ENCODE measurements at regions not wholly inside any gene's neighbourhood (a gene's known extent, or its start where the extent isn't known, plus 50 kb on each side); places are given as distances from the start of the nearest gene placed in this dataset.

DNA sequence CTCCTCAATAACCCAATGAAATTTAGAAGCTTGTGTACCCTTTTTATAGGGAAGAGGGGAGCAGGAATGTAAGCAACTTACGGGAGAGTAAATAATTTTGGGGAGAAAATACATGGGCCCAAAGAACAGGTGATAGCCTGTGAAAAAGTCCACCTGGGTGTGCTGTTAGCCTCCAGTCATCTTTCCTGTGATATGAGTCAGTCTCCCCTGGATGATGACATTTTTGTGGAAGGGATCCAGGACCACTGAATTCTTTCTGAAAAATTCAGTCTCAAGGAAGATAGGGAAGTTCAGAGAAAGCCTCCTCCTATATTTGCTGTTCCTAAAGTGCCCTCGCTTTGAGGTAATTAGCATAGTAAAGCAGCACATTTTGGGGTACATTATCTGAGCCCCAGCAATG is 149.8 kb downstream of the SQOR start:
- H2BK120ac ChIP-seq (ENCODE audit: low read depth, low read length, poor library complexity, severe bottlenecking): no peak overlapping the region
- H4K5ac ChIP-seq (ENCODE audit: insufficient read length, low read depth, low read length): no peak overlapping the region
- H3K79me1 ChIP-seq (ENCODE audit: insufficient read depth, low read depth, low read length, poor library complexity, severe bottlenecking): no peaks in the 10 kb centered on the region
- H3K4me2 ChIP-seq (ENCODE audit: insufficient read depth, insufficient read length, low read length): no peak overlapping the region
- H3K14ac ChIP-seq (ENCODE audit: insufficient read depth, low read length): no peak overlapping the region
- Mint-ChIP-seq H3K36me3 (ENCODE audit: insufficient read depth in 1 of 3, low read depth in 3 of 3) (no peaks in the 10 kb centered on the region; a peak in 1 of 7 replicates), H3K9me3 (no peaks in the 10 kb centered on the region), H3K27me3 (ENCODE audit: low read depth) (no peaks in the 10 kb centered on the region), H3K4me3 (no peak overlapping the region), H3K4me1 (peaks cover 15 to 26% of the 10 kb centered on the region in 2 experiments), H3K27ac (no peak overlapping the region; a peak in 1 of 7 replicates)
- no peak overlapping the region for H3T11ph ChIP-seq (ENCODE audit: low read length)
- H2BK12ac ChIP-seq (ENCODE audit: insufficient read length, low read depth, low read length): no peak overlapping the region
- H4K20me1 ChIP-seq (ENCODE audit: control insufficient read depth, insufficient read depth, insufficient read length): no peaks in the 10 kb centered on the region
- H4K8ac ChIP-seq (replicated peaks; ENCODE audit: insufficient read length, low read depth, low read length): no peak overlapping the region
- H2BK15ac ChIP-seq (ENCODE audit: low read depth, low read length): no peak overlapping the region
- H2AFZ ChIP-seq (ENCODE audit: low read length): no peak overlapping the region
- no peak overlapping the region for H3K9ac ChIP-seq (ENCODE audit: extremely low read depth, insufficient read length, low read length)
- no peak overlapping the region for H2BK5ac ChIP-seq (ENCODE audit: insufficient read length, low read length)
- no peak overlapping the region for H3K18ac ChIP-seq (ENCODE audit: insufficient read length, low read depth, low read length)
- H3K23me2 ChIP-seq (ENCODE audit: insufficient read length, low read depth, low read length, poor library complexity, severe bottlenecking): no peaks in the 10 kb centered on the region
- H3K23ac ChIP-seq (ENCODE audit: insufficient read length, low read depth, low read length): no peak overlapping the region
- H3K4ac ChIP-seq (ENCODE audit: low read depth, low read length): no peak overlapping the region
- H2AK5ac ChIP-seq (ENCODE audit: insufficient read length, low read length): no peak overlapping the region
- no peak overlapping the region for H2BK20ac ChIP-seq (ENCODE audit: low read depth, low read length, poor library complexity, severe bottlenecking)
- H3K79me2 ChIP-seq (ENCODE audit: insufficient read depth, low read length): no peaks in the 10 kb centered on the region
- H3K4me1 ChIP-seq (ENCODE audit: insufficient read depth, low read length): no peaks in the 10 kb centered on the region; the same call in 1 of the 2 replicates
- H3K27me3 ChIP-seq (ENCODE audit: insufficient read depth, low read length): no peaks in the 10 kb centered on the region
- H3K27ac ChIP-seq (ENCODE audit: insufficient read length, low read depth, low read length): no peak overlapping the region
- WGBS (ENCODE audit: extremely low coverage, insufficient read length, low lambda C conversion rate): no CpG with 5 or more reads among the region's 2 CpGs
- no peak overlapping the region for H3K56ac ChIP-seq (ENCODE audit: insufficient read length, low read depth, low read length)
- TF ChIP-seq, protein P1, sequence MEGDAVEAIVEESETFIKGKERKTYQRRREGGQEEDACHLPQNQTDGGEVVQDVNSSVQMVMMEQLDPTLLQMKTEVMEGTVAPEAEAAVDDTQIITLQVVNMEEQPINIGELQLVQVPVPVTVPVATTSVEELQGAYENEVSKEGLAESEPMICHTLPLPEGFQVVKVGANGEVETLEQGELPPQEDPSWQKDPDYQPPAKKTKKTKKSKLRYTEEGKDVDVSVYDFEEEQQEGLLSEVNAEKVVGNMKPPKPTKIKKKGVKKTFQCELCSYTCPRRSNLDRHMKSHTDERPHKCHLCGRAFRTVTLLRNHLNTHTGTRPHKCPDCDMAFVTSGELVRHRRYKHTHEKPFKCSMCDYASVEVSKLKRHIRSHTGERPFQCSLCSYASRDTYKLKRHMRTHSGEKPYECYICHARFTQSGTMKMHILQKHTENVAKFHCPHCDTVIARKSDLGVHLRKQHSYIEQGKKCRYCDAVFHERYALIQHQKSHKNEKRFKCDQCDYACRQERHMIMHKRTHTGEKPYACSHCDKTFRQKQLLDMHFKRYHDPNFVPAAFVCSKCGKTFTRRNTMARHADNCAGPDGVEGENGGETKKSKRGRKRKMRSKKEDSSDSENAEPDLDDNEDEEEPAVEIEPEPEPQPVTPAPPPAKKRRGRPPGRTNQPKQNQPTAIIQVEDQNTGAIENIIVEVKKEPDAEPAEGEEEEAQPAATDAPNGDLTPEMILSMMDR (conservative IDR thresholded peaks at IDR 0.05): no peak
- H3K9me3 ChIP-seq (ENCODE audit: control insufficient read depth, low read depth, low read length): no peaks in the 10 kb centered on the region
- DNase-seq: no peak
- H4K91ac ChIP-seq (ENCODE audit: insufficient read length, low read depth, low read length): no peak overlapping the region

Data from H9 (cell line).